SK-N-MC (cell line): ENCODE measurements at regions not wholly inside any gene's neighbourhood (a gene's known extent, or its start where the extent isn't known, plus 50 kb on each side); places are given as distances from the start of the nearest gene placed in this dataset.

Source experiments
- EZH2 ChIP-seq: fragments of 200-600 bp; sonication (generic); IDR thresholded peaks from one replicate; pipeline ENCODE4 v1.6.1; 2017; ENCODE audit warnings: antibody characterized with exemption
- POLR2AphosphoS5 ChIP-seq: IDR thresholded peaks from 2 replicates; pipeline ENCODE4 v1.6.1; 2012; ENCODE audit warnings: mild to moderate bottlenecking, low read depth, low read length, borderline replicate concordance

GRCh38 chr6:94498099-94498498, 1078.7 kb upstream of the EPHA7 start:
- TF ChIP-seq EZH2, result no peak
- no peak for TF ChIP-seq POLR2AphosphoS5
